RWPE2 (cell line): ENCODE measurements at regions not wholly inside any gene's neighbourhood (a gene's known extent, or its start where the extent isn't known, plus 50 kb on each side); places are given as distances from the start of the nearest gene placed in this dataset.

Experiments used
- ATAC-seq: fragments of 200-7000 bp; cut with Tn5 transposase; 3 replicates; pipeline ENCODE4 v1.9.1; 2021; ENCODE audit warnings: low read depth
- DNase-seq: peaks from one replicate; pipeline ENCODE4 v3.0.0-alpha.2; 2020; ENCODE audit warnings: low spot score
- H3K27ac ChIP-seq: fragments of 450-650 bp; 2 replicates; pipeline ENCODE4 v1.5.1; 2017; ENCODE audit warnings: mild to moderate bottlenecking; ENCODE audit not compliant: poor library complexity, severe bottlenecking
- H3K27me3 ChIP-seq: fragments of 250-450 bp; sonication (Bioruptor Pico); 2 replicates; pipeline ENCODE4 v1.5.1; 2021; ENCODE audit warnings: mild to moderate bottlenecking, moderate library complexity; ENCODE audit not compliant: insufficient read depth, poor library complexity, severe bottlenecking
- H3K36me3 ChIP-seq: fragments of 250-450 bp; sonication (Bioruptor Pico); 2 replicates; pipeline ENCODE4 v1.5.1; 2020; ENCODE audit warnings: low read depth, mild to moderate bottlenecking, moderate library complexity
- H3K4me1 ChIP-seq: fragments of 250-450 bp; sonication (Bioruptor Pico); 2 replicates; pipeline ENCODE4 v1.5.1; 2021; ENCODE audit warnings: mild to moderate bottlenecking, moderate library complexity; ENCODE audit not compliant: insufficient read depth, poor library complexity, severe bottlenecking
- H3K4me3 ChIP-seq: fragments of 250-450 bp; sonication (Bioruptor Pico); 2 replicates; pipeline ENCODE4 v1.5.1; 2021; ENCODE audit warnings: mild to moderate bottlenecking, moderate library complexity; ENCODE audit not compliant: severe bottlenecking
- H3K9me3 ChIP-seq: fragments of 250-450 bp; sonication (Bioruptor Pico); 2 replicates; pipeline ENCODE4 v1.5.1; 2021; ENCODE audit warnings: mild to moderate bottlenecking, moderate library complexity; ENCODE audit not compliant: severe bottlenecking
- CTCF ChIP-seq: fragments of 450-650 bp; IDR thresholded peaks from one replicate; pipeline ENCODE4 v1.5.1; 2017; ENCODE audit warnings: mild to moderate bottlenecking, moderate library complexity; ENCODE audit not compliant: poor library complexity, severe bottlenecking

- Histone ChIP-seq H3K9me3 (no peaks in the 10 kb centered on the region), H3K4me3 (no peak overlapping the region), H3K4me1 (no peaks in the 10 kb centered on the region), H3K36me3 (no peaks in the 10 kb centered on the region), H3K27me3 (peaks cover 4% of the 10 kb centered on the region), H3K27ac (no peak overlapping the region)
- ATAC-seq (no peak), DNase-seq (no peak)
- TF ChIP-seq CTCF: no peak
These were observed 97.1 kb downstream of the AQP4 start for GRCh38 chr18:26768385-26768784.

- DNase-seq: no peak
- Histone ChIP-seq H3K27ac (no peak overlapping the region), H3K27me3 (no peaks in the 10 kb centered on the region), H3K9me3 (no peaks in the 10 kb centered on the region), H3K4me1 (no peaks in the 10 kb centered on the region), H3K36me3 (no peaks in the 10 kb centered on the region), H3K4me3 (no peak overlapping the region)
- no peak for TF ChIP-seq CTCF
- no peak for ATAC-seq
These were observed 100.0 kb downstream of the AQP4 start for GRCh38 chr18:26765498-26765897.

DNA sequence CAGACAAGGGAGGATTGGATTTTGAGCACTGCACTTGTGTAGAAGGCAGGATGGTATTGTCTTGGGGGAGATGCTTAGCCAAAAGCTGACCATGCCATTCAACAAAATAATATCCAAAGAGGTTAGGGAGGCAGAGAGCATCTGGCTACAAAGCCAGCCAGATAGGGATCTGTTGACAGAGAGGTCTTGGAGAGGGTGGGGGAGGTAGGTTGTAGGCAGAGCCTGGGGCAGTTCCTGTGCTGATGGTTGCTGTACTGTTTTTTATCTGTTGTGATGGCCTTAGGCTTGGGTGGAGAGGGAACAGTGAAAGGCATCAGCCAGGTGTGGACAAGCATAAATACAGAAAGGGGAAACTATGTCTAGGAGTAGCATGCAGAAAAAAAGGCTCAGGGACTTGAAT is 100.9 kb downstream of the AQP4 start:
- DNase-seq: no peak
- Histone ChIP-seq H3K27ac (no peak overlapping the region), H3K27me3 (no peaks in the 10 kb centered on the region), H3K4me1 (no peaks in the 10 kb centered on the region), H3K9me3 (no peaks in the 10 kb centered on the region), H3K36me3 (no peaks in the 10 kb centered on the region), H3K4me3 (no peak overlapping the region)
- no peak for TF ChIP-seq CTCF
- ATAC-seq: no peak

DNA sequence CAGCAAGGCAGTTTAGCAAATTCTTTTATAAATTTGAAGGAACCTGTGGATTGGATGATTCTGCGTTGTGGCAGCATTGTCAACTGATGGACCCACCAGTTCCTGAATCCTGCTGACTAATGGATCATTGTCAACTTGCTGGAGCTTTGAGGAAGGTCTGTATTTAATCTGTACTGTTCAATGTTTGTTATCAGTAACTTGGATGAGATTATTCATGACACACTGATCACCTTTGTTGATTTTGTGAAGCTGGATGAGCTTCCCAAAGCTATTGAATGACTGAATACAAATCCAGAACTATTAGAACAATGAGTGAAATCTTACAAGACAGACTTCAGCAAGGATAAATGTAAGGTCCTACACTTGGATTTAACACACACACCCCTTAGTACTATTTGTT is 101.3 kb downstream of the AQP4 start:
- Histone ChIP-seq H3K4me1 (no peaks in the 10 kb centered on the region), H3K9me3 (no peaks in the 10 kb centered on the region), H3K27me3 (no peaks in the 10 kb centered on the region), H3K4me3 (no peak overlapping the region), H3K36me3 (no peaks in the 10 kb centered on the region), H3K27ac (no peak overlapping the region)
- DNase-seq (no peak), ATAC-seq (no peak)
- no peak for TF ChIP-seq CTCF

DNA sequence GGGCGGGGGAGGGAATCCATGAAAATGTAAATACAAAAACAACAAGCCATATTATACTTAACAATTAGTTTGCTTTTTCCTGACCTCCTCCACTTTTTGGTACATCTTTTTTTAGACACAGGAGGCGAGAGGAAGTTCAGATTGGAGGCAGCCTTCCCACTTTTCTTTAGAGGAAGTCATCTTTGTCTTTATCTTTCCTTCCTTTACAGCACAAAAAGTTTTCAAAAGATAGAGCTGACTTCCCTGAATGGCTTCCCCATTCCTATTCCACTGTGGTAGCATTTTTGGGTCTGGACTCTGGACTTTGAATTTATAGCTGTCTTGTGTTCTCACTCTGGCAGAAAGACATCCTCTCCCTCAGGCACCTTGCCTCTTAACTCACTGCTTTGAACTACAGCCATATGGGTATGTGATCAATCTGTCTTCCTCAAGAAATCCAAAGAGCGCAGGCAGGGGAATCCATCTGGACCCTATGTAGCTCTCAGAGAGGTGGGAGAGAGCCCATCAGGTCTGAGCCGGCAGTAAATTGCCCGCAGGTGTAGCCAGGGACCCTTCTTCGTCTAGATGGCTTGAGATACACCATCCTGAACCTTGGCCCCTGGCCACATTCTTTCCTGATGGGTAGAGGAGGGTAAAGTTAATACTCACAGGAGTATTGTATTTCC is 101.9 kb downstream of the AQP4 start:
- Histone ChIP-seq H3K27me3 (no peaks in the 10 kb centered on the region), H3K4me1 (no peaks in the 10 kb centered on the region), H3K36me3 (no peaks in the 10 kb centered on the region), H3K4me3 (no peak overlapping the region), H3K9me3 (no peaks in the 10 kb centered on the region), H3K27ac (no peak overlapping the region)
- DNase-seq (no peak), ATAC-seq (no peak)
- no peak for TF ChIP-seq CTCF
